Right ventricle myocardium inferior (tissue), 1 donor: ENCODE measurements at regions not wholly inside any gene's neighbourhood (a gene's known extent, or its start where the extent isn't known, plus 50 kb on each side); places are given as distances from the start of the nearest gene placed in this dataset.
A peak's percentile ranks its signal among the peaks of the same experiment; 100 is the strongest.
"Not testable (repeated sequence)": the region's sequence is repeated elsewhere in the genome, so short reads cannot be mapped to it uniquely, and the experiment has no call there.

Experiments
- ATAC-seq: fragments of 200-7000 bp; cut with Tn5 transposase; one replicate; pipeline ENCODE4 v1.9.1; 2020; ENCODE audit warnings: mild to moderate bottlenecking, moderate library complexity
- DNase-seq: peaks from one replicate; pipeline ENCODE4 v3.0.0; 2021; ENCODE audit errors: missing footprints
- intact Hi-C: fragments of 100-400 bp; cut with DNase I; formaldehyde crosslinking; loops from one replicate; pipeline ENCODE4 v1.11.0; 2022
- donor health status: DM: no; HTN: yes; CAD: no; lungs with severe emphysema.

GRCh38 chr13:78060966-78061365 lies 142.3 kb upstream of the EDNRB start:
- ATAC-seq (no peak), DNase-seq (no peak)
- intact Hi-C loops: no loop called here

GRCh38 chr13:78056865-78057264 lies 138.2 kb upstream of the EDNRB start:
- not testable (repeated sequence) for ATAC-seq

GRCh38 chr13:78054157-78054556 lies 135.5 kb upstream of the EDNRB start:
- intact Hi-C loops: no loop called here
- peak; percentile 20 for ATAC-seq
- DNase-seq: no peak

More at GRCh38 chr13:78056865-78057264, 138.2 kb upstream of the EDNRB start:
- intact Hi-C loops, DNase-seq: not testable (repeated sequence)

GRCh38 chr13:78047151-78047550 lies 128.5 kb upstream of the EDNRB start:
- DNase-seq (no peak), ATAC-seq (no peak)
- intact Hi-C loops: loop anchor here (10.0 kb wide), 1 partner anchor 62 kb away; no protein-coding TSS in a partner anchor

- DNase-seq (no peak), ATAC-seq (no peak)
- intact Hi-C loops: loop anchor here (10.0 kb wide), 1 partner anchor 62 kb away; no protein-coding TSS in a partner anchor
Observed at GRCh38 chr13:78046331-78046730, 127.7 kb upstream of the EDNRB start.

DNA sequence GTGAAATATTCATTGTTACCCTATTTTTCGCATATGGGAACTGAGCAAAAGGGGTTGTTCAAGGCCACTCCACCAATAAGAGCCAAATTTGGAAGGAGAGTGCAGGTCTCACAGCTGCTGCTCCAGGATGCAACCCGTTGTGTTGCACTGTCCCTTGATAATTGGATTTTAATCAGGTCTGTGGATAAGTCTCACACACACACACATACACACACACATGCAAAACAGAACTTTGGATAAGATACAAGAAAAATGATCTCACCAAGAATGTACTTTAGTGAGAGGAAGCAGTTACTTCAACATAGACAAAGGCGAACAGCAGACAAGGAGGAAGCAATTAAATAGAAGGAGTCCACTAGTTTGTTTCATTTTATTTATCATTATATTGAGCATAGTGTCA lies 127.3 kb upstream of the EDNRB start:
- intact Hi-C loops: loop anchor here (10.0 kb wide), 1 partner anchor 61 kb away; no protein-coding TSS in a partner anchor

GRCh38 chr13:78041366-78041765 lies 122.7 kb upstream of the EDNRB start:
- DNase-seq, ATAC-seq: not testable (repeated sequence)
- intact Hi-C loops: loop anchor here (10.0 kb wide), 1 partner anchor 57 kb away; no protein-coding TSS in a partner anchor

More for the DNA sequence above, 127.3 kb upstream of the EDNRB start:
- DNase-seq: no peak
- ATAC-seq: peak; percentile 46

DNA sequence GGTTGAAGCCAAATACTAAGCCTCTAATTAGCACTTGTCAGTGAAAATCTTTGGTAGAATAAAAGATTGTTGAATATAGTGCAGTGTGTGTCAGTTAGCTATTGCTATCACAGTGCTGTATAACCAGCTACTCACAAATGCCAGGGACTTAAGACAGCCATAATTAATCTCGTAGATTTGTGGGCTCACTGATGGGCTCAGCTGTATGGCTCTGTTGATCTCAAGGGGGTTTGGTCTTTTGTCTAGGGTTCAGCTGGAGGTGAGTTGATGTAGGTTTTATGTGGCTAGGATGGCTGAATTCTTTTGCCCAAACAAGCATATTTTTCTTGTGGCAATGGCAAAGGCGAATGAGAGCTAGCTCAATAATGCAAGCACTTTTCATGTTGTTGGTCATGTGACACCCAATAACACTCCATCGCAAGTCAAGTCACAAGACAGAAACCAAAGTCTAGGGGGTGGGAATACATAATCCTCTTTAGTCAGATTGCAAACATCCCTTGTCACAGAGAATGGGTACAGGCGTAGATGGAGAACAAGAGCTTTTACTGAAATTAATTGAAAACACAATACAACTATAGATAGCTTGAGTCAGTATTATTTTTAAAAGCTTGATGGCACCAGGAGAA lies 121.7 kb upstream of the EDNRB start:
- DNase-seq (no peak), ATAC-seq (no peak)
- intact Hi-C loops: loop anchor here (10.0 kb wide), 1 partner anchor 56 kb away; no protein-coding TSS in a partner anchor

GRCh38 chr13:78036841-78037240 lies 118.2 kb upstream of the EDNRB start:
- ATAC-seq (no peak), DNase-seq (no peak)
- intact Hi-C loops: no loop called here

DNA sequence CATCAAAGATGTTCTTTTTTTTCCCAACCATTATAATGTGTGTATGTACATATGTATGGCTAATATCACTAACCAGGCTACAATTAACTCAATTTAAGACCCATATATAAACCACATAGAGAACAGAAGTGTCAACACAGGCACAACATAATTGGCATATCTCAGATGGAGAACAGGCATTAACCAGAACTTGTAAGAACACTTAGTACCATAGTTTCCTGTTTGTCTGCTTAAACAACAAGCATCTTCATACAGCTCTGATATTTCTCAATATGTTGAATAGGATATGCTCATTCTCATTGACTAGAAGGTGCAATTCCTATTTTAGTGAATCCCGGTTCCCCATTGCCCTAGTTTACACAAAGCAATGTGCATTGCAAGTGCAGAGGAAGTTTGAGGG lies 116.9 kb upstream of the EDNRB start:
- intact Hi-C loops: no loop called here
- ATAC-seq (no peak), DNase-seq (no peak)

GRCh38 chr13:78033509-78033908 lies 114.9 kb upstream of the EDNRB start:
- no peak for ATAC-seq
- DNase-seq: no peak
- intact Hi-C loops: no loop called here

- intact Hi-C loops: no loop called here
- no peak for DNase-seq
- no peak for ATAC-seq
Observed at GRCh38 chr13:78032132-78032531, 113.5 kb upstream of the EDNRB start.

DNA sequence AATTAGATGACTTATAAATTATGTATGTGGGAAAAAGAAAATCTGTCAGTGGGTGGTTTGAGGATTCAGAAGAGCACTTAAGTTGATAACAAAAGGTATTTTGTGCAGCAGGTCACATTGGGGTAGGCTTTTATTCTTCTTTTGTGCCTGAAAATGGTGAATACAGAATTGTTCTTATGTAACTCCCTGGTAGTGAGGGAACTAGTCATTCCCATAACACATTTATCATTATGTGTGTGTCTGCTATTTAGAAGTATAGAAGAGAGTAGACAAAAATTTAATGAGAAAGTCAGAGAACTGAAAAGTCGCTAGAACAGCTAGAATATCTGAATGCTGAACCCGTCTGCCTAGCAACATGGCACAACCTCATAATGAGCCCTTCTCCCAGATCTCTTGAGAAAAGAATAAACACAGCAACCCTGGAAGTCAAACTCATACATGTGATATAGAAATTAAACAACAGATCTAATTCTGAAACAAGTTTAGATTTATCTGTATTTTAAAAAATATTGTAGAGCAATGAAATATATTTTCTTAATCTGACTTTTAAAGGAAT lies 111.8 kb upstream of the EDNRB start:
- ATAC-seq (no peak), DNase-seq (no peak)
- intact Hi-C loops: no loop called here

- ATAC-seq: no peak
- no peak for DNase-seq
- intact Hi-C loops: no loop called here
Observed at GRCh38 chr13:78029901-78030300, 111.3 kb upstream of the EDNRB start.

GRCh38 chr13:78028960-78029359 lies 110.3 kb upstream of the EDNRB start:
- ATAC-seq: no peak
- intact Hi-C loops: no loop called here
- no peak for DNase-seq

DNA sequence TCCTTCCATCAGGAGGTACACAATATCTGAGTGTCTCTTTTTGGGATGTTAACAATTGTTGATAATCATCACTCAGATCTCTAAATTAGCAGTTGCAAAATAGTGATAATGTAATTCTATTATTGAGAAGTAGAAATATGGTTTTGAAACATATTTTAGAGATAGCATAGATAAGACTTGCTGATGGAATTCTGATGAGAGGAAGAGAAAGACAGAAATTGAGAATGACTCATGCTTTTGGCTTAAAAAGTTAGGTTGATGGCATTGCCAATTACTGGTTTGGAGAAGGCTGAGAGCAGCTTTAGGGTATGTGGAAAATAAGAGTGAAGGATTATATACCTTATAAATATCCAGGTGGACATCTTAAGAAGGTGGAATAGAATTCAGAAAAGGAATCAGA lies 106.4 kb upstream of the EDNRB start:
- intact Hi-C loops: no loop called here
- DNase-seq: no peak
- no peak for ATAC-seq

DNA sequence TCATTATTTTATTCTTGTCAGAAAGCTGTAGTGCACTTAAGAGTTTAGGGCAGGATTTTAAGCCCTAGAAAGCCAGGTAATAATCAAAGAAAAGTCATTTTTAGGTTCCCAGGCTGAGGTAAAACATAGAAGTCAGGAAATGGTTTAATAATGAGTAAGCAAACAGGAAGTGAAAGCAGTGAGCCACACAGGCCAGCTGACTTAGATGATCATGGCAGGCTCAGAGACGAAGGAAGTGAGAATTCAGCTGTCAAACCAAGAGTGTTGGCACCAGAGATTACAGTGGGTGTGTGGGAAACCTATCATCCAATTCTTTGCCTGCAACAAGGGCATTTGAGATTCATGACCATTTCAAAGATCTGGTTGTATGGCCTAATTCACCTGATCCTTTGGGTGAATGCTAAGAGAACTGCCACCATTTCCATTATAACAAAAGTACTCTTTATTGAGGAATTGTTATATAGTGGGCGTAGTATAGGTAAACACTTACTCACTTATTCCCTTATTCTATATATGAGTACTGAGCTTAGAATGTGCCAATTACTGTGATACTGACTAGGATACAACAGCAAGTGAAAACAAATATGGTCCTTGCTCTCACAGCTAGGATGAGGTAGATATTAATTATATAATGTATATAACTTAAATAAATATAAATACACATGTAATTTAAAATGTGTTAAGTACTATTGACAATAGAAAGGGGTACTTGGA lies 103.7 kb upstream of the EDNRB start:
- intact Hi-C loops: no loop called here
- DNase-seq: no peak
- no peak for ATAC-seq

DNA sequence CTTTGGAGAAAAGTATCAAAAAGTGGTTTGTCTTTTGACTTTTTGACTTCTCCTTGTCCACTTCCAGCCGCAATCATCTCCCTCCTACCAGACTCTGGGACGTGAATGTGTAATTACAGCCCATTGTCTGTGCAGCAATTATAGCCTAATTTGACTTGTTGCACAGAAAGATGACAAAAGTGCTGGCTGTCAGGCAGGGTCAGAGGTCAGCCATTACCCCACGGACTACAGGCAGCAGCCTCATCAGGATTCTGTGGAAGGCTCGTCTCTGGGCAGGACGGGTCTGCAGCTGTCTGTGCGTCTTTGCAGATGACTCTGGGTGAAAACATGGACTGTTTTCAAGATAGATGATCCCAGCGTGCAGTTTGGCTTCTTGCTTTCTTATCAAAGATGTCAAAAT lies 102.2 kb upstream of the EDNRB start:
- ATAC-seq (no peak), DNase-seq (no peak)
- intact Hi-C loops: no loop called here

- DNase-seq (no peak), ATAC-seq (no peak)
- intact Hi-C loops: no loop called here
Observed at GRCh38 chr13:78015782-78016181, 97.2 kb upstream of the EDNRB start.

- DNase-seq: no peak
- no peak for ATAC-seq
- intact Hi-C loops: no loop called here
Observed at GRCh38 chr13:78012046-78012445, 93.4 kb upstream of the EDNRB start.
